Esophagus muscularis mucosa (tissue), 3 donors: ENCODE measurements at regions not wholly inside any gene's neighbourhood (a gene's known extent, or its start where the extent isn't known, plus 50 kb on each side); places are given as distances from the start of the nearest gene placed in this dataset.

ENCODE experiments used
- CTCF ChIP-seq, 3 experiments: fragments of 200-600 bp in 2 of 3; fragments of 450-650 bp in 1 of 3; sonication (generic) in 2 of 3; IDR thresholded peaks; one replicate each; pipeline ENCODE4 v1.5.1; 2017 to 2019; ENCODE audit warnings: antibody characterized with exemption in 3 of 3, mild to moderate bottlenecking in 2 of 3, moderate library complexity in 1 of 3
- POLR2A ChIP-seq: fragments of 450-650 bp; IDR thresholded peaks from one replicate; pipeline ENCODE4 v1.6.1; 2017; ENCODE audit warnings: antibody characterized with exemption, moderate library complexity, mild to moderate bottlenecking, low read depth

- no peak for TF ChIP-seq CTCF (IDR thresholded peaks at IDR 0.05)
- TF ChIP-seq POLR2A, result no peak
Measured at GRCh38 chr20:22223236-22223635, 361.1 kb downstream of the FOXA2 start.
